ENCODE measurements at regions not wholly inside any gene's neighbourhood (a gene's known extent, or its start where the extent isn't known, plus 50 kb on each side); places are given as distances from the start of the nearest gene placed in this dataset.

- DNase-seq (ENCODE audit: low spot score), result no peak
- FAIRE-seq, result no peak
Measured at GRCh38 chr11:35076201-35077100, 62.5 kb upstream of the CD44 start.

- DNase-seq (ENCODE audit: low spot score), result peak; percentile 39
- no peak for FAIRE-seq
Measured at GRCh38 chr11:35077709-35078469, 61.1 kb upstream of the CD44 start.

GRCh38 chr11:35078470-35078735, 60.6 kb upstream of the CD44 start:
- DNase-seq (ENCODE audit: low spot score), result no peak
- no peak for FAIRE-seq

GRCh38 chr11:35079611-35080010, 59.4 kb upstream of the CD44 start:
- DNase-seq (ENCODE audit: low spot score), result no peak
- no peak for FAIRE-seq

- no peak for FAIRE-seq
- DNase-seq (ENCODE audit: low spot score), result peak; percentile 90
Measured at GRCh38 chr11:35082321-35083180, 56.4 kb upstream of the CD44 start.

GRCh38 chr11:35083181-35083430, 55.9 kb upstream of the CD44 start:
- FAIRE-seq (no peak), DNase-seq (ENCODE audit: low spot score) (no peak)

- DNase-seq (ENCODE audit: low spot score) (peak; percentile 59), FAIRE-seq (no peak)
Measured at GRCh38 chr11:35083431-35084238, 55.3 kb upstream of the CD44 start.

- DNase-seq (ENCODE audit: low spot score) (no peak), FAIRE-seq (no peak)
Measured at GRCh38 chr11:35084817-35085440, 54.0 kb upstream of the CD44 start.

GRCh38 chr11:35085531-35086165, 53.3 kb upstream of the CD44 start:
- no peak for FAIRE-seq
- no peak for DNase-seq (ENCODE audit: low spot score)

- DNase-seq (ENCODE audit: low spot score) (no peak), FAIRE-seq (no peak)
Measured at GRCh38 chr11:35087648-35088047, 51.3 kb upstream of the CD44 start.

- FAIRE-seq, result no peak
- DNase-seq (ENCODE audit: low spot score), result no peak
Measured at GRCh38 chr11:35088226-35088625, 50.7 kb upstream of the CD44 start.

- FAIRE-seq (no peak), DNase-seq (ENCODE audit: low spot score) (no peak)
Measured at GRCh38 chr11:35088676-35089075, 50.3 kb upstream of the CD44 start.

Data from urothelium cell line (cell line).